PC-3 (cell line): ENCODE measurements at regions not wholly inside any gene's neighbourhood (a gene's known extent, or its start where the extent isn't known, plus 50 kb on each side); places are given as distances from the start of the nearest gene placed in this dataset.
A peak's percentile ranks its signal among the peaks of the same experiment; 100 is the strongest.

Source experiments
- ATAC-seq: fragments of 200-7000 bp; cut with Tn5 transposase; 2 replicates; pipeline ENCODE4 v1.9.1; 2020; ENCODE audit warnings: mild to moderate bottlenecking, moderate library complexity
- BruUV-seq: library from RNA; stranded (reverse); fragments of 400-500 nt; replicated peaks from 2 replicates; lab custom pipeline; 2021; lab: Mats Ljungman, UMichigan
- CTCF ChIA-PET: fragments of 300-600 bp; sonication (Branson Sonifier 250); formaldehyde crosslinking; loops from one replicate; lab custom pipeline; 2022; ENCODE audit warnings: antibody characterized with exemption; lab: Charles Lee
- POLR2A ChIA-PET: fragments of 300-600 bp; sonication (Branson Sonifier 250); formaldehyde crosslinking; loops from one replicate; lab custom pipeline; 2022; ENCODE audit warnings: antibody characterized with exemption; ENCODE audit not compliant: unreplicated experiment; lab: Charles Lee
- DNase-seq: peaks from one replicate; pipeline ENCODE4 v3.0.0-alpha.2; 2015
- H2AFZ ChIP-seq: fragments of 300-600 bp; sonication (generic); 2 replicates; pipeline ENCODE4 v1.6.0; 2016; ENCODE audit warnings: antibody characterized with exemption, low read length
- H3F3A ChIP-seq: fragments of 300-600 bp; sonication (generic); one replicate; pipeline ENCODE4 v1.6.0; 2017; ENCODE audit warnings: antibody characterized with exemption, low read length, control low read depth, mild to moderate bottlenecking; ENCODE audit not compliant: unreplicated experiment
- H3K27ac ChIP-seq: fragments of 300-600 bp; sonication (generic); 2 replicates; pipeline ENCODE4 v1.5.1; 2016; ENCODE audit warnings: mild to moderate bottlenecking, low read length
- H3K27me3 ChIP-seq: fragments of 300-600 bp; sonication (generic); 2 replicates; pipeline ENCODE4 v1.6.1; 2016; ENCODE audit warnings: low read length, mixed read lengths
- H3K36me3 ChIP-seq: fragments of 300-600 bp; sonication (generic); 2 replicates; pipeline ENCODE4 v1.6.1; 2016; ENCODE audit warnings: low read depth, mixed run types, low read length, mixed read lengths
- H3K4me1 ChIP-seq: fragments of 300-600 bp; sonication (generic); 2 replicates; pipeline ENCODE4 v1.5.1; 2016; ENCODE audit warnings: low read length; ENCODE audit not compliant: insufficient read depth
- H3K4me2 ChIP-seq: fragments of 300-600 bp; sonication (generic); 2 replicates; pipeline ENCODE4 v1.6.0; 2016; ENCODE audit warnings: low read length
- H3K4me3 ChIP-seq: fragments of 300-600 bp; sonication (generic); 2 replicates; pipeline ENCODE4 v1.5.1; 2016; ENCODE audit warnings: mild to moderate bottlenecking, low read length, mixed read lengths
- H3K79me2 ChIP-seq: fragments of 300-600 bp; sonication (generic); 2 replicates; pipeline ENCODE4 v1.6.1; 2017; ENCODE audit warnings: low read length, mixed read lengths
- H3K9ac ChIP-seq: fragments of 300-600 bp; sonication (generic); 2 replicates; pipeline ENCODE4 v1.6.0; 2016; ENCODE audit warnings: mild to moderate bottlenecking, low read length
- H3K9me2 ChIP-seq: fragments of 300-600 bp; sonication (generic); replicated peaks from 2 replicates; pipeline ENCODE4 v1.6.1; 2016; ENCODE audit warnings: mixed run types, low read length, mixed read lengths
- H3K9me3 ChIP-seq: fragments of 300-600 bp; sonication (generic); 2 replicates; pipeline ENCODE4 v1.6.1; 2016; ENCODE audit warnings: low read length, mixed read lengths
- H4K20me1 ChIP-seq: fragments of 300-600 bp; sonication (generic); 2 replicates; pipeline ENCODE4 v1.6.1; 2016; ENCODE audit warnings: low read length, mixed read lengths
- CTCF ChIP-seq: fragments of 300-600 bp; sonication (generic); conservative IDR thresholded peaks from 2 replicates; pipeline ENCODE4 v1.5.1; 2017; ENCODE audit warnings: antibody characterized with exemption, low read depth, mild to moderate bottlenecking, low read length
- EZH2 ChIP-seq: fragments of 300-600 bp; sonication (generic); IDR thresholded peaks from one replicate; pipeline ENCODE4 v1.6.1; 2017; ENCODE audit warnings: antibody characterized with exemption, mild to moderate bottlenecking, low read length; ENCODE audit not compliant: unreplicated experiment
- EZH2phosphoT487 ChIP-seq: fragments of 300-600 bp; sonication (generic); IDR thresholded peaks from 2 replicates; pipeline ENCODE4 v1.6.1; 2018; ENCODE audit warnings: mild to moderate bottlenecking, antibody characterized with exemption, low read length, borderline replicate concordance
- intact Hi-C: fragments of 100-400 bp; cut with micrococcal nuclease; formaldehyde crosslinking; loops from 2 replicates; pipeline ENCODE4 v1.9.0; 2023

GRCh38 chr22:23376256-23376655, 195.9 kb downstream of the BCR start:
- Histone ChIP-seq H3K27ac (no peak overlapping the region), H3K36me3 (no peaks in the 10 kb centered on the region), H3K4me2 (no peak overlapping the region), H3K79me2 (no peaks in the 10 kb centered on the region), H2AFZ (no peak overlapping the region), H3K9me3 (no peaks in the 10 kb centered on the region), H3K4me3 (no peak overlapping the region), H4K20me1 (no peaks in the 10 kb centered on the region), H3K27me3 (no peaks in the 10 kb centered on the region), H3K9ac (no peak overlapping the region), H3K9me2 (no peaks in the 10 kb centered on the region), H3F3A (no peaks in the 10 kb centered on the region), H3K4me1 (no peaks in the 10 kb centered on the region)
- POLR2A ChIA-PET: no interaction called here
- intact Hi-C loops: no loop called here
- peak; percentile 76 for ATAC-seq
- TF ChIP-seq CTCF (peak; percentile 44), EZH2phosphoT487 (no peak), EZH2 (no peak)
- no TSS peak for BruUV-seq
- CTCF ChIA-PET: interaction anchor here (1.0 kb wide), 1 partner anchor 9 kb away, joined by 3 read pairs; no protein-coding TSS in a partner anchor
- peak; percentile 42 for DNase-seq

- no peak overlapping the region for H3K4me2 ChIP-seq
- intact Hi-C loops: no loop called here
- H3K4me1 ChIP-seq: no peaks in the 10 kb centered on the region
- POLR2A ChIA-PET: no interaction called here
- no peak overlapping the region for H2AFZ ChIP-seq
- no peaks in the 10 kb centered on the region for H3K36me3 ChIP-seq
- H3K9me3 ChIP-seq: no peaks in the 10 kb centered on the region
- ATAC-seq: no peak
- no peak for DNase-seq
- H3K9ac ChIP-seq: no peak overlapping the region
- TF ChIP-seq EZH2phosphoT487 (no peak), CTCF (no peak), EZH2 (no peak)
- no peak overlapping the region for H3K27ac ChIP-seq
- no peaks in the 10 kb centered on the region for H3K27me3 ChIP-seq
- H3F3A ChIP-seq: no peaks in the 10 kb centered on the region
- BruUV-seq: no TSS peak
- CTCF ChIA-PET: no interaction called here
- no peaks in the 10 kb centered on the region for H4K20me1 ChIP-seq
- H3K79me2 ChIP-seq: no peaks in the 10 kb centered on the region
- H3K4me3 ChIP-seq: no peak overlapping the region
- no peaks in the 10 kb centered on the region for H3K9me2 ChIP-seq
Observed at GRCh38 chr22:23375031-23375827, 194.9 kb downstream of the BCR start.

GRCh38 chr22:23373601-23374000, 193.3 kb downstream of the BCR start:
- Histone ChIP-seq H3K4me2 (no peak overlapping the region), H3K9me2 (no peaks in the 10 kb centered on the region), H3K27me3 (peaks cover 13% of the 10 kb centered on the region; the same call in 1 of the 2 replicates), H3K9me3 (no peaks in the 10 kb centered on the region), H3K27ac (no peak overlapping the region), H3K9ac (no peak overlapping the region), H4K20me1 (no peaks in the 10 kb centered on the region), H3K4me1 (no peaks in the 10 kb centered on the region), H3K36me3 (no peaks in the 10 kb centered on the region), H3K79me2 (no peaks in the 10 kb centered on the region), H3F3A (no peaks in the 10 kb centered on the region), H2AFZ (no peak overlapping the region), H3K4me3 (no peak overlapping the region)
- TF ChIP-seq EZH2: no peak
- no peak for TF ChIP-seq CTCF
- TF ChIP-seq EZH2phosphoT487: no peak
- intact Hi-C loops: no loop called here
- CTCF ChIA-PET: interaction anchor here (0.6 kb wide), 2 partner anchors 193 to 1578 kb away, joined by 3 read pairs; partner anchors contain the start of gene BCR
- DNase-seq (no peak), ATAC-seq (no peak)
- POLR2A ChIA-PET: no interaction called here
- no TSS peak for BruUV-seq
